ENCODE measurements at regions not wholly inside any gene's neighbourhood (a gene's known extent, or its start where the extent isn't known, plus 50 kb on each side); places are given as distances from the start of the nearest gene placed in this dataset.

GRCh38 chr2:104388296-104388695 lies 465.6 kb upstream of the POU3F3 start:
- H3K4me3 ChIP-seq (ENCODE audit: control insufficient read depth in 1 of 7, extremely low read depth in 1 of 7, insufficient read depth in 4 of 7, low read depth in 2 of 7, low read length in 6 of 7), result no peak overlapping the region
- peaks cover 0 to 9% (median 0%) of the 10 kb centered on the region in 5 experiments for H3K9me3 ChIP-seq (ENCODE audit: control extremely low read depth in 1 of 5, control insufficient read depth in 4 of 5, insufficient read depth in 2 of 5, low read depth in 1 of 5, low read length in 4 of 5)
- H3K27me3 ChIP-seq (replicated peaks in 2 of 5; ENCODE audit: control insufficient read depth in 4 of 5, insufficient read depth in 5 of 5, low read length in 4 of 5), result peaks cover 0 to 10% (median 2%) of the 10 kb centered on the region in 5 experiments
- ChIA-PET CTCF (no interaction called here), POLR2A (no interaction called here)
- H3K36me3 ChIP-seq (ENCODE audit: control insufficient read depth in 4 of 4, insufficient read depth in 4 of 4, low read length in 3 of 4), result no peaks in the 10 kb centered on the region
- 100% methylated on average over 2 of the region's 2 CpGs for WGBS (ENCODE audit: insufficient coverage)
- H3K4me1 ChIP-seq (ENCODE audit: control extremely low read depth in 1 of 4, control insufficient read depth in 4 of 4, insufficient read depth in 4 of 4, low read length in 3 of 4), result no peaks in the 10 kb centered on the region
- no peak overlapping the region for H3K27ac ChIP-seq (ENCODE audit: insufficient read depth in 1 of 2, low read depth in 1 of 2, low read length in 2 of 2, poor library complexity in 1 of 2, severe bottlenecking in 2 of 2)
- DNase-seq, result no peak

DNA sequence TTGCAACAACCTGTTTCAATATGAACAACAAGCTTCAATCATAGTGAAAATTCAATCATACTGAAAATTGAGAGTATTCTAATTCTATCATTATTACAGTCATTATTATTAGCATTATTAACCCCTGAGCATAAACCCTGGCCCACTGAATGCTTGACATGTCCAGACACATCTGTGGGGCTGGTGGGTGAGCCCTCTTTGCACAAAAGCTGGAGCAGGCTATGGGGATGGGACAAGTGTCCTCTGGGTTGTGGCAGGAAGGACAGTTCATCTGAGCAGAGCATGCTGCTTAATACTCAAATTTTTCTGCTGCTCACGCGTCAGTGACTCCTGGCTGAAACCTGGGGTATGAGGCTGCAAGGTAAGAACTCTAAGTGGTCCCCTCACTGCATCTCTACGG lies 451.1 kb upstream of the POU3F3 start:
- CTCF ChIA-PET, result interaction anchor here (1.3 to 1.9 kb wide), 2 partner anchors 11 to 447 kb away, joined by 5 to 7 read pairs; no protein-coding TSS in a partner anchor
- Histone ChIP-seq H3K9me3 (ENCODE audit: control extremely low read depth in 1 of 5, control insufficient read depth in 4 of 5, insufficient read depth in 2 of 5, low read depth in 1 of 5, low read length in 4 of 5) (no peaks in the 10 kb centered on the region), H3K27me3 (replicated peaks in 2 of 5; ENCODE audit: control insufficient read depth in 4 of 5, insufficient read depth in 5 of 5, low read length in 4 of 5) (peaks cover 0 to 4% (median 2%) of the 10 kb centered on the region in 5 experiments), H3K36me3 (ENCODE audit: control insufficient read depth in 4 of 4, insufficient read depth in 4 of 4, low read length in 3 of 4) (no peaks in the 10 kb centered on the region), H3K27ac (ENCODE audit: insufficient read depth in 1 of 2, low read depth in 1 of 2, low read length in 2 of 2, poor library complexity in 1 of 2, severe bottlenecking in 2 of 2) (no peak overlapping the region), H3K4me3 (ENCODE audit: control insufficient read depth in 1 of 7, extremely low read depth in 1 of 7, insufficient read depth in 4 of 7, low read depth in 2 of 7, low read length in 6 of 7) (no peak overlapping the region), H3K4me1 (ENCODE audit: control extremely low read depth in 1 of 4, control insufficient read depth in 4 of 4, insufficient read depth in 4 of 4, low read length in 3 of 4) (no peaks in the 10 kb centered on the region)
- POLR2A ChIA-PET, result no interaction called here
- 100% methylated on average over 3 of the region's 3 CpGs for WGBS (ENCODE audit: insufficient coverage)
- DNase-seq, result no peak

DNA sequence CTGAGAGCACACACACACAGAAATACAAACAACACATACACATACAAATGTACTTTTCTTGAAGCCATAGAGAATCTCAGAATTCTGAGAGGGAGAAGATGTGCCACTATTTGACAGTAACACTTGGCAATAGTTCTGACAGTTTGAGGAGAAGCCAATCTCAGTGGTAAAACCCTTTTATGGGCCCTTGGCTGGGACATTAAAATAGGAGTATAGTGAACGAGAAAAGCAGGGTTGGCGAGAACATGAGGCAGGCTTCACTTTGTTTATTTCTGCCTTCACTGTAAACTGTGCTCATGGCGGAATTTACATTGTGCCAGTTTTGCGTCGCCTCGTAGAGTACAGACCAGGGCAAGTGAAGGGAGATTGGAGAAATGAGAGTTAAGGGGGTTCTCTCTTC lies 449.4 kb upstream of the POU3F3 start:
- Histone ChIP-seq H3K9me3 (ENCODE audit: control extremely low read depth in 1 of 5, control insufficient read depth in 4 of 5, insufficient read depth in 2 of 5, low read depth in 1 of 5, low read length in 4 of 5) (no peaks in the 10 kb centered on the region), H3K27ac (ENCODE audit: insufficient read depth in 1 of 2, low read depth in 1 of 2, low read length in 2 of 2, poor library complexity in 1 of 2, severe bottlenecking in 2 of 2) (no peak overlapping the region), H3K4me3 (ENCODE audit: control insufficient read depth in 1 of 7, extremely low read depth in 1 of 7, insufficient read depth in 4 of 7, low read depth in 2 of 7, low read length in 6 of 7) (no peak overlapping the region), H3K27me3 (replicated peaks in 2 of 5; ENCODE audit: control insufficient read depth in 4 of 5, insufficient read depth in 5 of 5, low read length in 4 of 5) (peaks cover 0 to 6% (median 3%) of the 10 kb centered on the region in 5 experiments), H3K4me1 (ENCODE audit: control extremely low read depth in 1 of 4, control insufficient read depth in 4 of 4, insufficient read depth in 4 of 4, low read length in 3 of 4) (no peaks in the 10 kb centered on the region), H3K36me3 (ENCODE audit: control insufficient read depth in 4 of 4, insufficient read depth in 4 of 4, low read length in 3 of 4) (no peaks in the 10 kb centered on the region)
- 100% methylated on average over 1 of the region's 6 CpGs for WGBS (ENCODE audit: insufficient coverage)
- no peak for DNase-seq
- ChIA-PET POLR2A (no interaction called here), CTCF (no interaction called here)

- CTCF ChIA-PET, result no interaction called here
- Histone ChIP-seq H3K27ac (ENCODE audit: insufficient read depth in 1 of 2, low read depth in 1 of 2, low read length in 2 of 2, poor library complexity in 1 of 2, severe bottlenecking in 2 of 2) (no peak overlapping the region), H3K36me3 (ENCODE audit: control insufficient read depth in 4 of 4, insufficient read depth in 4 of 4, low read length in 3 of 4) (no peaks in the 10 kb centered on the region), H3K9me3 (ENCODE audit: control extremely low read depth in 1 of 5, control insufficient read depth in 4 of 5, insufficient read depth in 2 of 5, low read depth in 1 of 5, low read length in 4 of 5) (no peaks in the 10 kb centered on the region), H3K4me3 (ENCODE audit: control insufficient read depth in 1 of 7, extremely low read depth in 1 of 7, insufficient read depth in 4 of 7, low read depth in 2 of 7, low read length in 6 of 7) (no peak overlapping the region), H3K4me1 (ENCODE audit: control extremely low read depth in 1 of 4, control insufficient read depth in 4 of 4, insufficient read depth in 4 of 4, low read length in 3 of 4) (no peaks in the 10 kb centered on the region), H3K27me3 (replicated peaks in 2 of 5; ENCODE audit: control insufficient read depth in 4 of 5, insufficient read depth in 5 of 5, low read length in 4 of 5) (peaks cover 0 to 6% (median 3%) of the 10 kb centered on the region in 5 experiments)
- POLR2A ChIA-PET, result no interaction called here
- no peak for DNase-seq
- 90% methylated on average over 3 of the region's 8 CpGs for WGBS (ENCODE audit: insufficient coverage)
Observed at GRCh38 chr2:104405623-104406022, 448.3 kb upstream of the POU3F3 start.

DNA sequence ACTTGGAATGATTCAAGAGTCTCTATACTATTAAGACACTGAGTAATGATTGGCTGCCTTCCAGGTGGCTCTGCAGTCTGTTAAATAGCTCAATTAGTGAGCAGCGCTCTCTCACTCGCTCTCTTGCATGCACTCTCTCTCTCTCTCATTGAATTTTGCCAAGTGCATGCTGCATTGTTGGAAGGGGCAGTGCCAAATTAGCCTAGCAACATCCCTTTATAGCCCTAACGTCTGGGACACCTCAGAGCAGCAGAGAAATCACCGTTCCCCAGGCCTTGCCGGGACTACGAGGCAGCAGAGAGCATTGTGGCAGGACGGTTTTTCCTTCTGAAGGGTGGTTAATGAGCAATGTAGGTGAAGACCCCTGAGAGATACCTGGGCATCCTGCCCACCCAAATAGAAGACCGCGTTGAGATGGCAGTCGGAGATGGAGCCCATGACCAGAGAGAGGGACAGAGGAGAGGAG lies 447.6 kb upstream of the POU3F3 start:
- peaks cover 0 to 6% (median 3%) of the 10 kb centered on the region in 5 experiments for H3K27me3 ChIP-seq (replicated peaks in 2 of 5; ENCODE audit: control insufficient read depth in 4 of 5, insufficient read depth in 5 of 5, low read length in 4 of 5)
- no peaks in the 10 kb centered on the region for H3K36me3 ChIP-seq (ENCODE audit: control insufficient read depth in 4 of 4, insufficient read depth in 4 of 4, low read length in 3 of 4)
- no peak for DNase-seq
- no peaks in the 10 kb centered on the region for H3K9me3 ChIP-seq (ENCODE audit: control extremely low read depth in 1 of 5, control insufficient read depth in 4 of 5, insufficient read depth in 2 of 5, low read depth in 1 of 5, low read length in 4 of 5)
- ChIA-PET POLR2A (no interaction called here), CTCF (no interaction called here)
- 92% methylated on average over 10 of the region's 10 CpGs for WGBS (ENCODE audit: insufficient coverage)
- H3K4me3 ChIP-seq (ENCODE audit: control insufficient read depth in 1 of 7, extremely low read depth in 1 of 7, insufficient read depth in 4 of 7, low read depth in 2 of 7, low read length in 6 of 7), result no peak overlapping the region
- H3K4me1 ChIP-seq (ENCODE audit: control extremely low read depth in 1 of 4, control insufficient read depth in 4 of 4, insufficient read depth in 4 of 4, low read length in 3 of 4), result no peaks in the 10 kb centered on the region
- H3K27ac ChIP-seq (ENCODE audit: insufficient read depth in 1 of 2, low read depth in 1 of 2, low read length in 2 of 2, poor library complexity in 1 of 2, severe bottlenecking in 2 of 2), result no peak overlapping the region

GRCh38 chr2:104407641-104408040 lies 446.3 kb upstream of the POU3F3 start:
- no peak for DNase-seq
- no peak overlapping the region for H3K27ac ChIP-seq (ENCODE audit: insufficient read depth in 1 of 2, low read depth in 1 of 2, low read length in 2 of 2, poor library complexity in 1 of 2, severe bottlenecking in 2 of 2)
- H3K27me3 ChIP-seq (replicated peaks in 2 of 5; ENCODE audit: control insufficient read depth in 4 of 5, insufficient read depth in 5 of 5, low read length in 4 of 5), result peaks cover 0 to 4% (median 3%) of the 10 kb centered on the region in 5 experiments
- no peaks in the 10 kb centered on the region for H3K9me3 ChIP-seq (ENCODE audit: control extremely low read depth in 1 of 5, control insufficient read depth in 4 of 5, insufficient read depth in 2 of 5, low read depth in 1 of 5, low read length in 4 of 5)
- no peaks in the 10 kb centered on the region for H3K36me3 ChIP-seq (ENCODE audit: control insufficient read depth in 4 of 4, insufficient read depth in 4 of 4, low read length in 3 of 4)
- no peak overlapping the region for H3K4me3 ChIP-seq (ENCODE audit: control insufficient read depth in 1 of 7, extremely low read depth in 1 of 7, insufficient read depth in 4 of 7, low read depth in 2 of 7, low read length in 6 of 7)
- ChIA-PET POLR2A (no interaction called here), CTCF (no interaction called here)
- no peaks in the 10 kb centered on the region for H3K4me1 ChIP-seq (ENCODE audit: control extremely low read depth in 1 of 4, control insufficient read depth in 4 of 4, insufficient read depth in 4 of 4, low read length in 3 of 4)
- 93% methylated on average over 2 of the region's 2 CpGs for WGBS (ENCODE audit: insufficient coverage)

GRCh38 chr2:104408266-104408665 lies 445.6 kb upstream of the POU3F3 start:
- CTCF ChIA-PET, result no interaction called here

More at GRCh38 chr2:104408266-104408665, 445.6 kb upstream of the POU3F3 start:
- no peak overlapping the region for H3K27ac ChIP-seq (ENCODE audit: insufficient read depth in 1 of 2, low read depth in 1 of 2, low read length in 2 of 2, poor library complexity in 1 of 2, severe bottlenecking in 2 of 2)
- no peaks in the 10 kb centered on the region for H3K36me3 ChIP-seq (ENCODE audit: control insufficient read depth in 4 of 4, insufficient read depth in 4 of 4, low read length in 3 of 4)
- no peaks in the 10 kb centered on the region for H3K4me1 ChIP-seq (ENCODE audit: control extremely low read depth in 1 of 4, control insufficient read depth in 4 of 4, insufficient read depth in 4 of 4, low read length in 3 of 4)
- 75% methylated on average over 5 of the region's 5 CpGs for WGBS (ENCODE audit: insufficient coverage)
- H3K4me3 ChIP-seq (ENCODE audit: control insufficient read depth in 1 of 7, extremely low read depth in 1 of 7, insufficient read depth in 4 of 7, low read depth in 2 of 7, low read length in 6 of 7), result no peak overlapping the region
- no peaks in the 10 kb centered on the region for H3K9me3 ChIP-seq (ENCODE audit: control extremely low read depth in 1 of 5, control insufficient read depth in 4 of 5, insufficient read depth in 2 of 5, low read depth in 1 of 5, low read length in 4 of 5)
- peaks cover 0 to 4% (median 3%) of the 10 kb centered on the region in 5 experiments for H3K27me3 ChIP-seq (replicated peaks in 2 of 5; ENCODE audit: control insufficient read depth in 4 of 5, insufficient read depth in 5 of 5, low read length in 4 of 5)
- POLR2A ChIA-PET, result interaction anchor here (0.6 kb wide), 1 partner anchor 26 kb away, joined by 3 read pairs; no protein-coding TSS in a partner anchor
- no peak for DNase-seq

All from common myeloid progenitor, CD34-positive (primary cell).